Fibroblast of peridontal ligament (primary cell): ENCODE measurements at regions not wholly inside any gene's neighbourhood (a gene's known extent, or its start where the extent isn't known, plus 50 kb on each side); places are given as distances from the start of the nearest gene placed in this dataset.
A peak's percentile ranks its signal among the peaks of the same experiment; 100 is the strongest.

Experiments used
- DNase-seq: peaks from one replicate; pipeline ENCODE4 v3.0.0-alpha.2; 2010; ENCODE audit errors: extremely low read depth

DNA sequence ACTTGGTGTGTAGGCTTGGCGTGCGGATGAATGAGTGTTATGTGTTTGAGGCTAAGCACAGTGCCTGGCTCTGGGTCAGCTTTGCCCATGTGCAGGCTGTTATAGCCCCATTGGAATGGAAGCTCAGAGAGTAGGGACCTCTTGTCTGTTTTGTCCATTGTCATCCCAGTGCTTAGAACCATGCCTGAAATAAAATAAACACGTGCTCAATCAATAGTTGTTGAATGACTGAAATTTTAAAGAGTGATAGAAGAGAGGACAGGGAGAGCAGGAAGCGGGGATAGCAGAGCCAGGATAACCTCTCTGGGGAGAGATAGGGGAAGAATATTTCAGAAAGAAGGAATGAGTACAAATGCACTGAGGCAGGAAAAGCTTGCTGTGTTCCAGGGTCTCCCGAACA is 263.9 kb downstream of the HIVEP2 start:
- no peak for DNase-seq

- no peak for DNase-seq
Measured at GRCh38 chr6:142682985-142683384, 262.0 kb downstream of the HIVEP2 start.

DNA sequence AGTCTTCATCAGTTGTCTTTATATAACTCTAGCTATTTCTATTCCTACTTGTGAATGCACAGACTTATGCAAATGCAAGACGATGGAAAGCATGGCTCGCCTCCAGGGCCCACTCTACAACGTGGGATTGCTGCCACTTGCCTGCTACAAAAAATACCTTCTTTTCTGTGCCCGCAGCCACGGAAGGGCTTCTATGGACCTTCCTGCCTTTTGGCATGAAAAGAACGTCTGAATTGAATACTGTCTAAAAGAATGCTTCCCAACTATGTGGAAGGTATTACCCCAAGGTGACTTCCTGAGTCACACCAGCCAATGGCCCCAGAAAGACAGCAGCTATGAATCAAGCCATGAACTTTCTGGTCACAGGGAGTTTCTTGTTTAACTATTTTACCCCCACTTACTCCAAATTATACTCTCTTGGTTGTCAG is 261.2 kb downstream of the HIVEP2 start:
- DNase-seq = no peak

DNA sequence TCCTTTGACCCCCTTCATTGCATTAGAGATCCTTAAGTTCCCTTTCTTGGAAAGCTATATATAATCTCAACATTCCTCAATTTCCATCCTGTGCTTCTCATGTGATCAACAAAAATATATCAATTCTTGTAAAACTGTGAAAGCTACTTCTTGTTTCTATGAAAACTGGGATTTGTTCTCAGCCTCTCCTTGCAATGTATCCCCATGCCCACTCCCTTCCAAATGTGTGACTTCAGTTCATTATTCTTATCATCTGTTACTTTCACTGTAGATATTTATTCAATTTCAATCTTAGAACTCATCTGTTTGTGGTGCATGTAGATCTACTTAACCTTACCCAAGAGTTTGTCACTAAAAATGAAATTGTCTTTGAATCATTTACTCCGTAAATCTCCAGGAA is 260.6 kb downstream of the HIVEP2 start:
- DNase-seq = no peak

DNA sequence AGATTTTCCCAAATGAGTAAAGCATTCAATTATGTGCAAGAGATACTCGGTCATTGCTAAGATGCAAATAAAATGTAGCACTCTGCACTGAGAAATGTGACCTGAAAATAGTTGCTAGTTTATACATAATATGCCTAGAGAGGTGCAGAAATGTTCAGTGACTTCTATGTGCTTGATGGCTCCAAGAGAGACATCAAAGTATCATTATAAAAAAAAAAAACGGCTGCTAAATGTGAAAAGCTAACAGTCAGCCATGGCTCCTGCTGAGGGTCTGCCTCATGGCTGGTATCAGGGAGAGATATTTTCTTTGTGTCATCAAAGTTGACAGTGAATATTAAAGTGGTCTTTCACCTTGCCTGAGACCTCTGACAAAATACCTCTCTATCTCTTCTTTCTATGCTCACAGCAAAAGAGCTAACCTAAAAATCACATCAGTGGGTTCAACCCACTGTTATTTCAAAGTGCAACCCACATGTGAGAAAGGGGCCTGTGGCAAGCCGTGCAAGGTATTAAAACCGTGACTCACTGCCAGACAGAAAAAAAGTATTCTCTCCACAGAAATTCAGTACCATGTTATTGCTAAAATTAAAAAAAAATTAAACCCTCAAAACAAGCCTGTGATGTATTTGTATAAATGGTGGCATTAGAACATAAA is 259.0 kb downstream of the HIVEP2 start:
- no peak for DNase-seq

DNA sequence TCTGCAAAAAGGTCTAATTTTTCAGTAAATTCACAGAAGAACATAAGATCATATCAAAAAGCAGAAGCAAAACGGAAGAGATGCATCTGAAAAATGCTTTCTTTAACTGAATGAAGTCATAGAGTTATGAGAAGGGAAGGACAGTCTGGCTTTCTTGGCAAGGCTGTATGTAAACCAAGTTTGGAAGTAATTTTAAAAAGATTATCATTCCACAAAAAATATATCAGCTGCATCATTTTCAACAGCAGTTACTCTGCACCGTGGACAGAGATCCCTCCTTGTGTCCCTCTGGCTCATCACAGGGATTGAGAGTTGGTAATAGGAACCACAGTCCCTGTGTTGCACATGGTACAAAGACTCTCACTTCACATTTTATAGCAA is 258.5 kb downstream of the HIVEP2 start:
- peak; percentile 27 for DNase-seq

DNA sequence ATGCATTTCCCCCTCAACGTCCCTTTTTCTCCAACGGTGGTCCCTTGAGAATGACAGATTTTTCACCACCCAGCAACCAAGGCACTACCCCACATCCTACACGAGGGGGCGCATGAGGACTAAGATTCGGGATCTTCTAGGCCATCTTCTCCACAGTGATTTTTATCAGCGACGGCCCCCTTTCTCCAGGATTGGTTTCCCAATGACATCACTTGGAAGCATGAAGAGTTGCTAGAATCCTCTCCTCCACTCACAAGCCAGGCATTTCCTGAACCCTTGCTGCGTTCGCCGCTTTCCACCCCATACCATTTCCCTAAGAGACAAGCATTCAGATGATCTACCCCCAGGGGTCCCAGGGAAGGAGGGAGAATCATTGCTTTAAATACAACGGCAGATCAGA is 252.0 kb downstream of the HIVEP2 start:
- peak; percentile 96 for DNase-seq

- DNase-seq = peak; percentile 87
Measured at GRCh38 chr6:142693441-142693840, 251.5 kb downstream of the HIVEP2 start.

GRCh38 chr6:142694054-142694453 is 250.9 kb downstream of the HIVEP2 start:
- DNase-seq = peak; percentile 43

- DNase-seq = peak; percentile 92
Measured at GRCh38 chr6:142695016-142695415, 250.0 kb downstream of the HIVEP2 start.

DNA sequence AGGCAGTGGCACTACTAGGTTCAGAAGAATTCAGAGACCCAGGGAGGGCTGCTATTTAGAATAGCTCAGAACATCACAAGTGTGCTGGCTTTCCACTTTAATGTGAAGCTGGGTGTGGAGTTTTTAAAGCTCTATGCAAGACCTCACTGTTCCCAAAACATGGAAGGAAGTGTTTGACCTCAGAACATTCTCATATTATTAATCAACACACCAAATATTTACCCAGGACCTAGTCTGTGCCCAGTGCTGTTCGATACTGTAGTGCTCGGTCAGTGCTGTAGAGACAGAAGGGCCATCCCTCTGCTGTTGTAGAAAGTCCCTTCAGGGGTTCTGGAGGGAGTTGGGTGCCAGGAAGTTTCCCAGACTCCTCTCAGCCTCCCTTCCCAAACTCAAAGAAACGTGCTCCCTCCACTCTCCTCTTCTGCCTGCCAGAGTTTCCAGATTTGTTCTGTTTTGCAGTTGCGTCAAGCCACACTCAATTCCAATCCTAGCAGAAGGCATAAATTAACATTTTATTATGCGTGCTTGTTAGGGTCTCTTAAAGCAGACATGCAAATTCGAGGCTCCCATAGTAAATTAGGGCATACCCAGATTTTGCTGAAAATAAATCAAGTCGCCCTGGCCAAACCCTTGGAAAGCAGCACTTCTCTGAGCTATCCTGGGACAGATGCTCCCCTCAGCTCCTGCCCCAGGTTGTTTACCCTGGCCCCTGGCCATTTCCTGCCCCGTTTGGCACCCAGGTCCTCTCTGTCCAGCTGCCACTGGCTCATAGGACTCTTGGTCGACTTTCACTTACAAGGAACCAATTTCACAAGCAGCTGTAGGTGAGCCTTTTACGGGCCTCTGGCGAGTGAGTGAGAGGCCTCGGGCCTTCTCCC is 248.6 kb downstream of the HIVEP2 start:
- DNase-seq = no peak

- DNase-seq = no peak
Measured at GRCh38 chr6:142697001-142697335, 248.0 kb downstream of the HIVEP2 start.

- no peak for DNase-seq
Measured at GRCh38 chr6:142697922-142698321, 247.1 kb downstream of the HIVEP2 start.

- no peak for DNase-seq
Measured at GRCh38 chr6:142698751-142699150, 246.2 kb downstream of the HIVEP2 start.

DNA sequence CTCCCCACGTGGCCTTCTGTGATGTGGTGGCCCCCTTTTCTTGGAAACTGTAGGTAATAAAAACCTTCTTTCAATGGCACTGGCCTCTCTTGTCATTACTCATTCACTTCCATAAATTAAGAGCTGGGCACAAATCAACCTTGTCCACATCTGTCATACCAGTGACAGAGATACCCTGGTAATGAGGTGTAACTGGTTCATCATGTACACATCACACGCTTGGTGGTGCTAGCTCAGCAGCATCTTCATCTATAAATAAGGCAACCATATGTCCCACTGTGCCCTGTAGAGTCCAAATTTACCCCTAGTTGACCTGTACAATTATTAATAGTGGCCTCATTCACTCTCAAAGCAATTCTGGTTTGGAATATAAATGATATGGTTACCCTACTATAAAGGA is 245.6 kb downstream of the HIVEP2 start:
- no peak for DNase-seq

- no peak for DNase-seq
Measured at GRCh38 chr6:142700032-142700431, 244.9 kb downstream of the HIVEP2 start.

- DNase-seq = peak; percentile 31
Measured at GRCh38 chr6:142700671-142701312, 244.2 kb downstream of the HIVEP2 start.
